T-cell (primary cell): ENCODE measurements at regions not wholly inside any gene's neighbourhood (a gene's known extent, or its start where the extent isn't known, plus 50 kb on each side); places are given as distances from the start of the nearest gene placed in this dataset.
"Not testable (repeated sequence)": the region's sequence is repeated elsewhere in the genome, so short reads cannot be mapped to it uniquely, and the experiment has no call there.

Experiments
- ATAC-seq, 4 experiments: fragments of 200-7000 bp in 3 of 4; fragments of 150-1000 bp in 1 of 4; cut with Tn5 transposase; replicated peaks in 1 of 4; 1 replicate in 3 of 4; 2 replicates in 1 of 4; pipeline ENCODE4 v1.10.0; 2021; ENCODE audit warnings: moderate library complexity in 3 of 4, mild to moderate bottlenecking in 2 of 4, moderate number of reproducible peaks in 1 of 4
- CTCF ChIA-PET, 2 donors: fragments of 300-600 bp; sonication (Branson Sonifier 250); formaldehyde crosslinking; loops; one replicate each; lab custom pipeline; 2022; ENCODE audit warnings: antibody characterized with exemption in 2 of 2; lab: Charles Lee
- POLR2A ChIA-PET, 2 donors: fragments of 300-600 bp; sonication (Branson Sonifier 250); formaldehyde crosslinking; loops; one replicate each; lab custom pipeline; 2022; ENCODE audit warnings: antibody characterized with exemption in 2 of 2; lab: Charles Lee
- DNase-seq, 35 experiments: peaks; one replicate each; pipeline versions ENCODE4 v3.0.0 to v3.0.0-alpha.2; 2013 to 2023
- H3K27ac ChIP-seq: one replicate; pipeline ENCODE4 v1.5.1; 2013; ENCODE audit warnings: low read length
- H3K27me3 ChIP-seq, 2 experiments: replicated peaks in 1 of 2; 1 replicate in 1 of 2; 2 replicates in 1 of 2; pipeline versions ENCODE4 v1.6.1 to v1.7.0; 2013; ENCODE audit warnings: low read length in 1 of 2, mixed read lengths in 1 of 2; ENCODE audit not compliant: control insufficient read depth in 2 of 2, insufficient read depth in 2 of 2; ENCODE audit errors: extremely low read depth in 1 of 2
- H3K36me3 ChIP-seq, 2 donors: 1 replicate in 1 of 2; 2 replicates in 1 of 2; pipeline versions ENCODE4 v1.6.1 to v1.7.0; 2013; ENCODE audit warnings: low read length in 1 of 2; ENCODE audit not compliant: control insufficient read depth in 2 of 2, insufficient read depth in 1 of 2; ENCODE audit errors: extremely low read depth in 1 of 2
- H3K4me1 ChIP-seq, 2 experiments: 1 replicate in 1 of 2; 2 replicates in 1 of 2; pipeline versions ENCODE4 v1.6.1 to v1.7.0; 2013; ENCODE audit warnings: low read length in 2 of 2, mixed read lengths in 1 of 2; ENCODE audit not compliant: insufficient read depth in 2 of 2, control insufficient read depth in 1 of 2; ENCODE audit errors: extremely low read depth in 1 of 2
- H3K4me3 ChIP-seq, 2 donors: 1 replicate in 1 of 2; 2 replicates in 1 of 2; pipeline versions ENCODE4 v1.5.1 to v1.7.0; 2013; ENCODE audit warnings: mild to moderate bottlenecking in 2 of 2, low read length in 1 of 2, moderate library complexity in 1 of 2; ENCODE audit not compliant: control insufficient read depth in 1 of 2; ENCODE audit errors: extremely low read depth in 1 of 2
- H3K9me3 ChIP-seq: 2 replicates; pipeline ENCODE4 v1.7.0; 2013
- H3K27ac Mint-ChIP-seq, 2 donors: one replicate each; pipeline ENCODE4 v1.8.0; 2020 to 2021; ENCODE audit warnings: mild to moderate bottlenecking in 2 of 2, mixed read lengths in 2 of 2
- H3K27me3 Mint-ChIP-seq, 2 donors: one replicate each; pipeline ENCODE4 v1.8.0; 2021 to 2022; ENCODE audit warnings: mixed read lengths in 2 of 2
- H3K36me3 Mint-ChIP-seq: one replicate; pipeline ENCODE4 v1.8.0; 2021; ENCODE audit warnings: mixed read lengths
- H3K4me1 Mint-ChIP-seq, 3 donors: one replicate each; pipeline ENCODE4 v1.8.0; 2020 to 2022; ENCODE audit warnings: mixed read lengths in 3 of 3, mild to moderate bottlenecking in 1 of 3
- H3K4me3 Mint-ChIP-seq, 3 donors: one replicate each; pipeline ENCODE4 v1.8.0; 2020 to 2022; ENCODE audit warnings: mild to moderate bottlenecking in 3 of 3, mixed read lengths in 3 of 3, moderate library complexity in 3 of 3
- H3K9me3 Mint-ChIP-seq, 3 donors: one replicate each; pipeline ENCODE4 v1.8.0; 2020 to 2022; ENCODE audit warnings: mixed read lengths in 3 of 3
- WGBS: methylation state at CpG from one replicate; pipeline ENCODE4 v1.1.5; 2013; ENCODE audit warnings: missing lambda C conversion rate; ENCODE audit not compliant: insufficient coverage; 5-methylcytosine and 5-hydroxymethylcytosine counted together

DNA sequence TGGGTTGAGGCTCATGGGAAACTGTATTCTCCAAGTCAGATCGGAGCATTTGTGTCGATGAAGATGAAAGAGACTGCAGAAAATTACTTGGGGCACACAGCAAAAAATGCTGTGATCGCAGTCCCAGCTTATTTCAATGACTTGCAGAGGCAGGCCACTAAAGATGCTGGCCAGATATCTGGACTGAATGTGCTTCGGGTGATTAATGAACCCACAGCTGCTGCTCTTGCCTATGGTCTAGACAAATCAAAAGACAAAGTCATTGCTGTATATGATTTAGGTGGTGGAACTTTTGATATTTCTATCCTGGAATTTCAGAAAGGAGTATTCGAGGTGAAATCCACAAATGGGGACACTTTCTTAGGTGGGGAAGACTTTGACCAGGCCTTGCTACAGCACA is 336.6 kb downstream of the PAX3 start:
- Mint-ChIP-seq H3K9me3 (no peaks in the 10 kb centered on the region), H3K36me3 (no peaks in the 10 kb centered on the region), H3K27me3 (peaks cover 0 to 4% of the 10 kb centered on the region in 2 donors), H3K4me1 (no peaks in the 10 kb centered on the region), H3K4me3 (no peak overlapping the region), H3K27ac (no peak overlapping the region)
- Histone ChIP-seq H3K27me3 (no peaks in the 10 kb centered on the region), H3K9me3 (no peaks in the 10 kb centered on the region), H3K27ac (no peak overlapping the region), H3K4me3 (no peak overlapping the region), H3K36me3 (no peaks in the 10 kb centered on the region), H3K4me1 (no peaks in the 10 kb centered on the region)
- WGBS: 86% methylated on average over 5 of the region's 5 CpGs
- ATAC-seq (no peak), DNase-seq (no peak)
- CTCF ChIA-PET: no interaction called here
- POLR2A ChIA-PET: no interaction called here

DNA sequence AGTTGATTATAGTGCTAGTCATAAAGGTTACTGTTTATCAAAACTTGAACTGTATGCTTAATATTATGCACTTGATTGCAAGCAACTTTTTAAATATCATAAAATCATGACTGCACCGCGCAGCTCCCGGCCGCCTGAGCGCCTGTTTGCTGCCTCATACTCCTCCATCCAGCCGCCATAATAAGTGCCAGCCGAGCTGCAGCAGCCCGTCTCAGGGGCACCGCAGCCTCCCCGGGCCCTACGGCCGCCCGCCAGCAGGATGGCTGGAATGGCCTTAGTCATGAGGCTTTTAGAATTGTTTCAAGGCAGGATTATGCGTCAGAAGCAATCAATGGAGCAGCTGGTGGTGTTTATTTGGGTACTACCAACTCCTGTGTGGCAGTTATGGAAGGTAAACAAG is 337.2 kb downstream of the PAX3 start:
- H3K9me3 Mint-ChIP-seq: no peaks in the 10 kb centered on the region
- ChIA-PET POLR2A (no interaction called here), CTCF (no interaction called here)
- no peak overlapping the region for H3K27ac Mint-ChIP-seq
- DNase-seq (no peak), ATAC-seq (no peak)
- Histone ChIP-seq H3K27me3 (no peaks in the 10 kb centered on the region), H3K36me3 (no peaks in the 10 kb centered on the region), H3K4me1 (no peaks in the 10 kb centered on the region), H3K27ac (no peak overlapping the region), H3K9me3 (no peaks in the 10 kb centered on the region), H3K4me3 (no peak overlapping the region)
- no peaks in the 10 kb centered on the region for H3K4me1 Mint-ChIP-seq
- H3K36me3 Mint-ChIP-seq: no peaks in the 10 kb centered on the region
- H3K27me3 Mint-ChIP-seq: peaks cover 0 to 4% of the 10 kb centered on the region in 2 donors
- no peak overlapping the region for H3K4me3 Mint-ChIP-seq
- WGBS: 87% methylated on average over 6 of the region's 14 CpGs

DNA sequence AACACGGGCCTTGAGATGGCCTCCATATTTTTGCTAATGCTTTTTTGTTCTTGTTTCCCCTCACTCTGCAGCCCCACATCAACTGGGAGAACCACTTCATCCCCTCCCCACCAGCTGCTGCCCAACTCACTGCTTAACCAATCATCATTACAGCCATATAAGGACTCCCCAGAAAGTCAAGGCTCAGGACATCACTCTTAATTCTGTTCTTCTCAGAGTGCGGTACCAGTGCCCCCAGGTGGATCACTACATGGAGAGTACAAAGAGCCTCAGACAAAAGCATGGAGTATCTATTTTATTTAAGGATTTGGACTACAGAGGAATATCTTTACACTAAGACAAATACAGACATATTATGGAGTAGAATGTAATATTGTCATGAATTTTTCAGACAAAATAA is 340.6 kb downstream of the PAX3 start:
- H3K27ac Mint-ChIP-seq: no peak overlapping the region
- Histone ChIP-seq H3K4me1 (no peaks in the 10 kb centered on the region), H3K36me3 (no peaks in the 10 kb centered on the region), H3K27me3 (no peaks in the 10 kb centered on the region), H3K27ac (no peak overlapping the region), H3K4me3 (no peak overlapping the region), H3K9me3 (no peaks in the 10 kb centered on the region)
- POLR2A ChIA-PET: no interaction called here
- ATAC-seq: no peak
- DNase-seq: no peak
- peaks cover 0 to 4% of the 10 kb centered on the region in 2 donors for H3K27me3 Mint-ChIP-seq
- CTCF ChIA-PET: no interaction called here
- no peaks in the 10 kb centered on the region for H3K36me3 Mint-ChIP-seq
- no peaks in the 10 kb centered on the region for H3K9me3 Mint-ChIP-seq
- no peaks in the 10 kb centered on the region for H3K4me1 Mint-ChIP-seq
- WGBS: 71% methylated on average over 1 of the region's 2 CpGs
- no peak overlapping the region for H3K4me3 Mint-ChIP-seq

DNA sequence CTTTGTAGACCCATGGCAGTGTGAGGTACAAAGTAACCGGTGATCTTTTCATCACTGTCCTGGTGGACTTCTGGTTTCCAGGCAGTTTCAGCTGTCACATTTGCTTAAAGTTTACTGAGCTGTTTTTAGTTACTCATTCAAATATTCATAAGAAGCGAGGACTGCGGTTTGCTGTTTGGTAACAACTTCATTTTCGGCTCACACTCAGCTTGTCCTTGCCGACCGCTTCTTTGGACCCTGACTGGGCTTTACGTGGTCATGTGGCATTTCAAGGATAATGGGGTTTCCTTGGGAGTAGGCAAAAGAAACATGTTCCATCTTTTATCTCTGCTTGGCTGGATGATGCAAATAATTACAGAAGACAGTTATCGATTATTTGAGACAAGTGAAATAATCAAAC is 350.7 kb downstream of the PAX3 start:
- H3K36me3 ChIP-seq: no peaks in the 10 kb centered on the region
- Mint-ChIP-seq H3K27ac (no peak overlapping the region), H3K27me3 (peaks cover 0 to 4% of the 10 kb centered on the region in 2 donors), H3K4me3 (no peak overlapping the region), H3K4me1 (no peaks in the 10 kb centered on the region), H3K9me3 (no peaks in the 10 kb centered on the region), H3K36me3 (no peaks in the 10 kb centered on the region)
- ATAC-seq (no peak), DNase-seq (no peak)
- no peak overlapping the region for H3K4me3 ChIP-seq
- H3K27me3 ChIP-seq: no peaks in the 10 kb centered on the region
- ChIA-PET POLR2A (no interaction called here), CTCF (no interaction called here)
- no peaks in the 10 kb centered on the region for H3K4me1 ChIP-seq
- no peaks in the 10 kb centered on the region for H3K9me3 ChIP-seq
- WGBS: 91% methylated on average over 1 of the region's 8 CpGs
- no peak overlapping the region for H3K27ac ChIP-seq

DNA sequence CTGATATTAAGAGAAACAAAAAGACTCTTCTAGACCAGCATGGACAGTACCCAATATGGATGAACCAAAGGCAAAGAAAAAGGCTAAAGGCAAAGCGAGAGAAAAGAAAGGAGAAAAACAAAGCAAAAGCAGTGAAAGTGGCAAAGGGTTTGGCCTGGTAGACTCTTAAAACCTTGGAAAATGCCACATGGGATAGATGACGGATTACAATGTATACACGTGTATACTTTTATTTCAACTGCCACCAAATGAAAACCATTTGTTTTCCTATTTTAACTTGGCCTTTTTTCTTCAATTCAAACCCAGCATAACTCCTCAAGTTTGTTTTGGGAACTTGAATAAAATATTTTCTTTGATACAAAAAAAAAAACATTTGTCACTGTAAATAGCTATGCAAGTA is 354.3 kb downstream of the PAX3 start:
- H3K9me3 Mint-ChIP-seq, H3K36me3 ChIP-seq, POLR2A ChIA-PET, H3K9me3 ChIP-seq, H3K27me3 ChIP-seq, H3K27ac Mint-ChIP-seq, H3K27me3 Mint-ChIP-seq, H3K36me3 Mint-ChIP-seq, H3K27ac ChIP-seq, H3K4me3 Mint-ChIP-seq, H3K4me1 ChIP-seq, ATAC-seq, H3K4me1 Mint-ChIP-seq, DNase-seq, H3K4me3 ChIP-seq: not testable (repeated sequence)
- CTCF ChIA-PET: interaction anchor here in 1 of 2 donors (0.6 kb wide), 1 partner anchor 1307 kb away, joined by 3 read pairs; no protein-coding TSS in a partner anchor
- 100% methylated on average over 1 of the region's 3 CpGs for WGBS

DNA sequence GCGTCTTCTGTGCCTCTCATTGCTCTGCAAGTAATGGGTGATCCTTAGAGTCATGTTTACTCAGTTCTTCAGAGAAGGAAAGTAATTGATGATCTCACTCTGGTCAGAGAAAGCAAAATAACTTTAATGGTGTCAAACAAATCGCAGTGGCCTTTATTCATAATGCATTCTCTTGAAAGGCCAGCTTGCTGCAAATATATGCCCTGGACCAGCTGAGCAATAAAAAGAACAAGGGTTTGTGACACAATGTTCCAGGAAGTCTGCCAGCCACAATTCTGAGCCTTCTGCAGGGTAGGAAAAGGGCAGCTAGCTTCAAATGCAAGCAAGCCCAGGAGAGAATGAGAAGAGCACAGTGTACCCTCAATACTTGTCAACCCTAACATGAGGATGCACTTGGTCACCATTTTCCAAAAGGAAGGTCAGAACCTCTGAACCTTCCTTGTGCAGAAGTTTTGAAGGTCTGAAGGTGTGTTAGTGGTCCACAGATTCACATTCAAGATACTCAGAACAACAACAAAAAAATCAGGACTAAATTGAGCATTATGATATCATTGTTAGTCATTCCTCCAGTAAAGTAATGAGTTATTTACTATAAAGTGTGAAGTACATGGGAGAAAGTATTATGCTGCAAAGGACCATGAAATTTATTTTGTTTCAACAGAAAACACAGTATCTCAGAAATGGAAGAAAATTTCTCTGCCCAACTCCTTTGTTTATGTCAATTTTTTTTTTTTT is 355.6 kb downstream of the PAX3 start:
- WGBS: 80% methylated on average over 1 of the region's 2 CpGs

More for the DNA sequence above, 355.6 kb downstream of the PAX3 start:
- Mint-ChIP-seq H3K27me3 (no peaks in the 10 kb centered on the region), H3K27ac (no peak overlapping the region), H3K9me3 (peaks cover 0 to 7% (median 0%) of the 10 kb centered on the region in 3 donors), H3K4me1 (no peaks in the 10 kb centered on the region), H3K4me3 (no peak overlapping the region), H3K36me3 (no peaks in the 10 kb centered on the region)
- CTCF ChIA-PET: no interaction called here
- Histone ChIP-seq H3K4me1 (no peaks in the 10 kb centered on the region), H3K4me3 (no peak overlapping the region), H3K27ac (no peak overlapping the region), H3K9me3 (no peaks in the 10 kb centered on the region), H3K36me3 (no peaks in the 10 kb centered on the region), H3K27me3 (no peaks in the 10 kb centered on the region)
- POLR2A ChIA-PET: no interaction called here
- DNase-seq (no peak), ATAC-seq (no peak)
